Activated CD4-positive, alpha-beta memory T cell treated with anti-CD3 and anti-CD28 coated beads, Interleukin-2, amount 10 ng/mL, durations not matched to agents 7 days and 5 days (primary cell): ENCODE measurements at regions not wholly inside any gene's neighbourhood (a gene's known extent, or its start where the extent isn't known, plus 50 kb on each side); places are given as distances from the start of the nearest gene placed in this dataset.

ENCODE experiments used
- CTCF ChIA-PET: fragments of 350-600 bp; sonication (Branson Sonifier 250); formaldehyde crosslinking; loops from one replicate; lab custom pipeline; 2021; ENCODE audit warnings: antibody characterized with exemption, inconsistent platforms; lab: Charles Lee
- POLR2A ChIA-PET: fragments of 350-600 bp; sonication (Branson Sonifier 250); formaldehyde crosslinking; loops from one replicate; lab custom pipeline; 2021; ENCODE audit warnings: antibody characterized with exemption; lab: Charles Lee
- DNase-seq: peaks from one replicate; pipeline ENCODE4 v3.0.0-alpha.2; 2020
- H3K27ac Mint-ChIP-seq: one replicate; pipeline ENCODE4 v1.8.0; 2021; ENCODE audit warnings: mild to moderate bottlenecking, mixed read lengths
- H3K27me3 Mint-ChIP-seq: one replicate; pipeline ENCODE4 v1.8.0; 2021; ENCODE audit warnings: mixed read lengths
- H3K36me3 Mint-ChIP-seq: one replicate; pipeline ENCODE4 v1.8.0; 2021; ENCODE audit warnings: low read depth, mixed read lengths
- H3K4me1 Mint-ChIP-seq: one replicate; pipeline ENCODE4 v1.8.0; 2021; ENCODE audit warnings: mixed read lengths
- H3K4me3 Mint-ChIP-seq: one replicate; pipeline ENCODE4 v1.8.0; 2021; ENCODE audit warnings: mild to moderate bottlenecking, mixed read lengths
- H3K9me3 Mint-ChIP-seq: one replicate; pipeline ENCODE4 v1.8.0; 2021; ENCODE audit warnings: mixed read lengths

DNA sequence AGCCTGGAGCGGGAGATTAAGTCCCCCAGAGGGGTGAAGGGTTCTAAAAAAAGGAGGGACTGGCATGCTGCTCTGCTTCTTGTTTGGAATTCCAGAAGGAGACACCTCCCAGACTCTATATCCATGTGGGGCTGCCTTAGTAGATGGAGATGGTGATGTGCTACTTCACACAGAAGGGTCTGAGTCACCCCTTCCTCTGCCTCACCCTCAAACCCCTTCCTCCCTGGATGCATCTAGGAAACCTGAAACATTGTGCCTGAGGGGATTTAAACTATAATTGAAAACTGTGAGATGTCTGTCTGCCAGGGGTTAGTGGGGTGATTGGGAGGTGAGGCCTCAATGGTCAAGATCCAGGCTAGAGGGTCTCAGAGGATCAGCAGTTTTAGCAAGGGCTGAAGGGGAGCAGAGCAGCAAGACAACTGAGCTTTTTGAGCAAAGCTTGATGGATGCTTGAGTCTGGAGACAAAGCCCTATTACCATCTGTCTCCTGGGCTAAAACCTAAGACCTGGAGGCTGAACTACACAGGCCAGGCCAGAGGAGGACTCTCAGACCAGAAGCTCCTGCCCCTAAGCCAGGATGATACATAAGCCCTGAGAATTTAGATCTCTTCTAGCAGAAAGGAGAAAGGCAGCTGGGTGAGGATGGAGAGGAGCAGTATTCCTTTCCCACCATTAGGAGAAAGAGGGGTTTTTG is 314.7 kb upstream of the ATP2B1 start:
- no peak for DNase-seq
- H3K4me1 Mint-ChIP-seq: peaks cover 4% of the 10 kb centered on the region
- CTCF ChIA-PET: interaction anchor here (0.7 kb wide), 1 partner anchor 10 kb away, joined by 3 read pairs; no protein-coding TSS in a partner anchor

DNA sequence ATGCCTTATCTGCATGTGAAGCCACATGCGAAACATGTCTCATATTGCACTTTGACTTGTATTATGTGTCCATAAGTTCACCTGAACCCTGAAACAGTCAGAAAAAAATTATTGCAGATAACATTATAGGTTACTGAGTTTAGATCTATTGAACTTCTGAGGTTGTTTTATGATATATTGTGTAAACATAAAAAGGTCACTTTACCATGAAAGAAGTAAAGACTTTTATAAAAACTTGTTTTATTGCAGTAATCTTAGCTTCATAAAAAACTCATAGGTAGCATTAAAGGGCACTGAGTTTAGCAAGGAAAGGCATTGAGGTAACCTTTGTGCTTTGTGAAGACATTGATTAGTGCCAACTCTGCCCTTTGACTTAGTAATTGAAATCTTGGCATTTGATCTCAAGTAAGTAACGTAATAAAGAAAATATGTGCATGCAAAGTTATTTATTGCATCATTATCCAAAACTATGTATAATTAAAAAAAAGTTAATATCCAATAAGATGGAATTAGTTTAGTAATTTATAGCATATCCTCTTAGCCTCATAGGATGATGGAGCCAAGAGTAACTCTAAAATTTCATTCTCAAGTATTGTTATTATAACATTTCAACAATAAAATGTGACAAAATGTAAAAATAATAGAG is 313.3 kb upstream of the ATP2B1 start:
- CTCF ChIA-PET: interaction anchor here (0.6 to 2.5 kb wide), 2 partner anchors 94 to 478 kb away, joined by 4 to 6 read pairs; no protein-coding TSS in a partner anchor
- Mint-ChIP-seq H3K27me3 (no peaks in the 10 kb centered on the region), H3K4me3 (no peak overlapping the region), H3K9me3 (no peaks in the 10 kb centered on the region), H3K36me3 (no peaks in the 10 kb centered on the region), H3K4me1 (no peaks in the 10 kb centered on the region), H3K27ac (no peak overlapping the region)
- POLR2A ChIA-PET: no interaction called here
- DNase-seq: no peak

More for the DNA sequence above, 314.7 kb upstream of the ATP2B1 start:
- H3K36me3 Mint-ChIP-seq: no peaks in the 10 kb centered on the region
- no peak overlapping the region for H3K4me3 Mint-ChIP-seq
- H3K9me3 Mint-ChIP-seq: no peaks in the 10 kb centered on the region
- H3K27me3 Mint-ChIP-seq: no peaks in the 10 kb centered on the region
- no peak overlapping the region for H3K27ac Mint-ChIP-seq
- POLR2A ChIA-PET: no interaction called here

DNA sequence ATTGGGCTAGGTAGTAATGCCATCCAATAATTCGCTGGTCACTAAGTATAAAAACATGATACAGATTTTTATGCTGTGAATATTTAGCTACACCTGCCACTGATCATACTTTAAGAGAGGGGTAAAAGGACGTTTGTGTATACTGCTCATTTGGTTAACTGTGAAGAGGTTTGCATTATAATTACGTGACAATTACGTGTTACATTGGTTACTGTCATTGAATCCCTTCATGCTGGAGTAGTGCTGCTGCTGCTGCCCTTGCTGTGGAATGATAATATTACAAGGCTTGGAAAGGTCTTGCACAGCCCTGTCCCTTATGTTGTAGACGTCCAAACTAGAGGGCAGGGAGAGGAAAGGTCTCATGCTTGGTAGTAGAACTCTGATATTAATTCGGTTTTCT is 312.2 kb upstream of the ATP2B1 start:
- Mint-ChIP-seq H3K4me1 (no peaks in the 10 kb centered on the region), H3K9me3 (no peaks in the 10 kb centered on the region), H3K27me3 (no peaks in the 10 kb centered on the region), H3K4me3 (no peak overlapping the region), H3K27ac (no peak overlapping the region), H3K36me3 (no peaks in the 10 kb centered on the region)
- CTCF ChIA-PET: interaction anchor here (2.5 kb wide), 1 partner anchor 477 kb away, joined by 6 read pairs; no protein-coding TSS in a partner anchor
- POLR2A ChIA-PET: no interaction called here
- no peak for DNase-seq

DNA sequence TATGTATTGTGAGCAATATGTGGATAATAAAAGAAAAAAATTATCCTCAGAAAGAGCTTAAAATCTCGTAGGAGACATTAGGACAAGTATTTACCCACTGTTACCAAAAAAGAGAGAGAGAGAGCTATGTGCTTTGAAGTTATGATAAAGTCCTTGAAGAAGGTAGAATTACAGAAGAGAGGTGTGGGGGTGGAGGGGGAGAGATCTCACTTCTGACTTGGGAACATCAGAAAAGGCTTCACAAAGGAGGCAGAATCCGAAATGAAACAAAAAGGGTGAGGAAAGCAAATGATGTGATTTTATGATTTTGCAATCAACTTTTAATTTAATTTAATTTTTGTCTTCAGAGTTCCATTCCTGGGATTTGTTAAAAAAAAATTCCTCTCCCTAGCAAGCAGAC is 311.8 kb upstream of the ATP2B1 start:
- no peaks in the 10 kb centered on the region for H3K4me1 Mint-ChIP-seq
- DNase-seq: no peak
- H3K27ac Mint-ChIP-seq: no peak overlapping the region
- H3K27me3 Mint-ChIP-seq: no peaks in the 10 kb centered on the region
- H3K4me3 Mint-ChIP-seq: no peak overlapping the region
- CTCF ChIA-PET: interaction anchor here (2.5 kb wide), 1 partner anchor 477 kb away, joined by 6 read pairs; no protein-coding TSS in a partner anchor
- no peaks in the 10 kb centered on the region for H3K36me3 Mint-ChIP-seq
- POLR2A ChIA-PET: no interaction called here
- no peaks in the 10 kb centered on the region for H3K9me3 Mint-ChIP-seq

DNA sequence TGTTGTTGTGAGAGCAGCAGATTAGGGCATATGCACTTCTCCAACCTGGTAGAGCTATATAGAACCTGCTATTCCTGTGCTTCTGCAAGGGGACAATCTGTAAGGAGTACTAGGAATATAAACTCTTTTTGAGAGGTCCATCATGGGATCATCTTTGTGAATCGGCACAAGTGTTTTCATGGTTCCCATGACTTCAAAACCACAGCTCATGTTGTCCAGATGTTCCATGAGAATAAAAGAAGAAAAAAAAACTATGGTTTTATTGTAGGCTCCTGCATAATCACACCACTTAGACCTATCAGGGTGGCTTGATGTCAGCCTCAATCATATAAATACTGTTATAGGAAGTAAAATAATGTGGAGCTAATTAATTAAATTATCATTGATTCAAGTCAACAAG is 311.4 kb upstream of the ATP2B1 start:
- H3K4me1 Mint-ChIP-seq: no peaks in the 10 kb centered on the region
- no peaks in the 10 kb centered on the region for H3K36me3 Mint-ChIP-seq
- POLR2A ChIA-PET: no interaction called here
- CTCF ChIA-PET: interaction anchor here (2.5 kb wide), 1 partner anchor 477 kb away, joined by 6 read pairs; no protein-coding TSS in a partner anchor
- no peaks in the 10 kb centered on the region for H3K27me3 Mint-ChIP-seq
- H3K9me3 Mint-ChIP-seq: no peaks in the 10 kb centered on the region
- H3K4me3 Mint-ChIP-seq: no peak overlapping the region
- no peak for DNase-seq
- no peak overlapping the region for H3K27ac Mint-ChIP-seq

DNA sequence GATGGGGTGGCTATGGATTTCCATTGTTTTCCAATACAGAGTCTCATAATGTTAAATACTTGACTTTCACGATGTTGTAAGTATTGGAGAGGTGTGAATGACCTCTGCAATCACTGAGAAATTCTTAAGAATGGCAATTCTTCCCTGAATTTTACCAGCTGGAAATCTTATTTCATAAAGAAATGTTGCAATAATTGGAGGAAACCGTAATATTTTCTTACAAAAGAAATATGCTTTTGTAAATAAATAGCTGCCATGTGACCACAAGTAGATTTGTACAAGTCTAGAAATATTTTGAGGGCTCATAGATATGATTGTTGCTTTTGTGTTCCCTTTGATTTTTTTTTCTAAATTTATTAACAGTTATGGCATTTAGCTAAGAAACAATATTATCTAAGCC is 308.7 kb upstream of the ATP2B1 start:
- H3K36me3 Mint-ChIP-seq: no peaks in the 10 kb centered on the region
- no peak for DNase-seq
- POLR2A ChIA-PET: no interaction called here
- no peaks in the 10 kb centered on the region for H3K4me1 Mint-ChIP-seq
- no peaks in the 10 kb centered on the region for H3K27me3 Mint-ChIP-seq
- CTCF ChIA-PET: no interaction called here
- H3K27ac Mint-ChIP-seq: no peak overlapping the region
- no peak overlapping the region for H3K4me3 Mint-ChIP-seq
- H3K9me3 Mint-ChIP-seq: no peaks in the 10 kb centered on the region

DNA sequence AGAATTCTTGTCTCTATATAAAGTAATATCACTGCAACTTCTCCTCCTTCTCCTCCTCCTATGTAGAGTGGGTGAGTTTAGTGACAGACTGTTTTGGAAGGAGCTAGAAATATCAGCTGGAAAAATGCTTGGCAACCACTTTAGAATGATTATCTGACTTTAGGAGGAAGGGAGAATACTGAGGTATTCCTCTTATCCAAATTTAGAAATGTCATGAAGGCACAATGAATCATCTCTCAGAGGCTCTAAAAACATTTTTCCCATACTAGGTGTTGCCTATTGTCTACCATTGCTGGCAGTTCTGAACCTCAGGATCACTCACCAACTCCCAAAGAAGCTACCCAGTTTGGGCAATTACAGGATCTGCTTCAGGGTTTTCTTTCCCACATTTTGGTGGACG is 306.6 kb upstream of the ATP2B1 start:
- CTCF ChIA-PET: no interaction called here
- Mint-ChIP-seq H3K4me1 (no peaks in the 10 kb centered on the region), H3K9me3 (no peaks in the 10 kb centered on the region), H3K36me3 (no peaks in the 10 kb centered on the region), H3K4me3 (no peak overlapping the region), H3K27ac (no peak overlapping the region), H3K27me3 (no peaks in the 10 kb centered on the region)
- no peak for DNase-seq
- POLR2A ChIA-PET: no interaction called here

DNA sequence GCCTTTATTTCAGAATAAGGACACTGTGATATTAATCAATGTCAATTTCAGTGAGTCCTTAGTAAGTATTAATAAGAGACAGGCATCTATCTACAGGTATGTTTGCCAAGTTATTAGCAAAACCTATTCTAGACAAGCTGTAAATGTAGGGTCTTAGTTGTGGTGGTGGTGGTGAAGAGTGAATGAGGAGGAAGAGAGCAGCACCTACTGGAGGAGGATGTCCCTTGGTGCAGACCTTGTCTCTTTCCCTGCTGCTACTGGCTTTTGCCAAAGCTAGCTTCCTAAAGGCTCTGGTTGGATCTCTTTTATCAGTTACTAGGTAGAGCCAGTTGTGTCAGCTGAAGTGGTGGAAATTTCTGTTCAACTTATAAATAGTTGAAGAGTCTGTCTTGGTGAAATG is 304.8 kb upstream of the ATP2B1 start:
- DNase-seq: no peak
- POLR2A ChIA-PET: no interaction called here
- CTCF ChIA-PET: no interaction called here
- Mint-ChIP-seq H3K4me1 (no peaks in the 10 kb centered on the region), H3K27ac (no peak overlapping the region), H3K4me3 (no peak overlapping the region), H3K27me3 (no peaks in the 10 kb centered on the region), H3K9me3 (no peaks in the 10 kb centered on the region), H3K36me3 (no peaks in the 10 kb centered on the region)

DNA sequence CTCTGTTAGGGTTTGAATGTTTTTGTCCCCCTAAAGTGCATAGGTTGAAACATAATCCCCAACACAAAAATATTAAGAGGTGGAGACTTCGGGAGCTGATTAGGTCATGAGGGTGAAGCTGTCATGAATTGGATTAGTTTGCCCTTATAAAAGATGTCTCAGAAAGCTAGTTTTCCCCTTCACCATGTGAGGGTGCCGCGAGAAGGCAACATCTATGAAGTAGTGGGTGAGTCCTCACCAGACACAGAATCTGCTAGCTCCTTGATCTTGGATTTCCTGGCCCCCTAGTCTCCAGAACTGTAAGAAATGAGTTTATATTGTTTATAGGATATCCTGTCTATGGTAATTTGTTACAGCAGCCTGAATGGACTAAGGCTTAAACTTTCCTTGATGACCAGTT is 301.5 kb upstream of the ATP2B1 start:
- Mint-ChIP-seq H3K9me3 (no peaks in the 10 kb centered on the region), H3K4me3 (no peak overlapping the region), H3K4me1 (no peaks in the 10 kb centered on the region), H3K27ac (no peak overlapping the region), H3K36me3 (no peaks in the 10 kb centered on the region), H3K27me3 (no peaks in the 10 kb centered on the region)
- ChIA-PET CTCF (no interaction called here), POLR2A (no interaction called here)
- DNase-seq: no peak

DNA sequence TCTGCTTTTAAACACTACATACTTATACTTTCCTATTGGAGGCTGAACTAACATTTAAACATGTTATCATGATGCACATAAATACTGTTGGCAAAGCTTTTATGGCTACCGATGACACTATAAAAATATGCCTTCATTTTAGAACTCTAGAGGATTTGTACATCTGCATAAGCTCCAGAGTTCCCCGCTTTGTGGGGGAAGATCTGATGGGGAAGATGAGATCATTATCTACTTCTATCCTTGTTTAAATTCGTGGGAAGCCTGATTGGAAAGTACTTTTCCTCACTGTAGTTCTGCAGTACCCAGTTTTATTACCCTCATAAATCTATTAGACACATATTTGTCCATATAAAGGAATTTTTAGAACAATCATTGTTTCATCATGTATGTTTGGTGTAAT is 299.6 kb upstream of the ATP2B1 start:
- Mint-ChIP-seq H3K9me3 (no peaks in the 10 kb centered on the region), H3K4me1 (no peaks in the 10 kb centered on the region), H3K27ac (no peak overlapping the region), H3K36me3 (no peaks in the 10 kb centered on the region), H3K4me3 (no peak overlapping the region), H3K27me3 (no peaks in the 10 kb centered on the region)
- ChIA-PET POLR2A (no interaction called here), CTCF (no interaction called here)
- no peak for DNase-seq

DNA sequence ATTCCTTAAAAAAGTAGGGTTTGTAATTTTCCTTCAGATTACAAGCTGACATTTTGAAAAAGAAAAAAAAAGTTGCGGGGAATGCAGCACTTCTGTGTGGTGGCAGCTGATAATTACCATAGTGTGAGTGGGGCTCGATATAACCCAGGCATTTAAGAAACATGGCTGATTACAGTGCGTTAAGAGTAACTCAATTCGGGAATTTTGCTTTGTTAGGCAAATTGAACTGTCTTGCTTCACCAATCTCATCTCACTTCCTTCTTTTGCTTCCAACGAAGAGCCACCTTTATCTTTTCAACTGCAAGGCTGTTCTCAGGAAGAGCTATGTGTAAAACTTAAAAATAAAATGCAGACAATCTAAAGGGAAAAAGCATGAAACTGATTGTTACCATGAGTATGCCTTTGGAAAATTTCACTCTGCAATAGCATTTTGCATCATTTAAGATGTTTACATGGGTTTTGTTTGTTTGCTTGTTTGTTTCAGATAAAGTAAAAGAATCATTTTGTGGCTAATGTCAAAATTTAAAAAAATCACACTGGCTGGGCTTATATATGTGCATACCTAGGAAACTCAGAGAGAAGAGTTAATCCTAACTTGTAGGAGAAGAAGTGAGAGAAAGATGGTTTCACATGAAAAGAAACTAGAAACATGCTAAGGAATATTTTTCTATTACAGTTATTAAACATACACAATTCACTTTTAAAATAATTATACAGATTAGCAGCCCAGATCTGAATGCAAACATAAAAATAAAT is 295.9 kb upstream of the ATP2B1 start:
- Mint-ChIP-seq H3K36me3 (no peaks in the 10 kb centered on the region), H3K4me3 (no peak overlapping the region), H3K27me3 (no peaks in the 10 kb centered on the region), H3K27ac (no peak overlapping the region), H3K9me3 (no peaks in the 10 kb centered on the region), H3K4me1 (no peaks in the 10 kb centered on the region)
- ChIA-PET POLR2A (no interaction called here), CTCF (interaction anchor here (0.6 kb wide), 1 partner anchor 13 kb away, joined by 4 read pairs; no protein-coding TSS in a partner anchor)
- DNase-seq: no peak

DNA sequence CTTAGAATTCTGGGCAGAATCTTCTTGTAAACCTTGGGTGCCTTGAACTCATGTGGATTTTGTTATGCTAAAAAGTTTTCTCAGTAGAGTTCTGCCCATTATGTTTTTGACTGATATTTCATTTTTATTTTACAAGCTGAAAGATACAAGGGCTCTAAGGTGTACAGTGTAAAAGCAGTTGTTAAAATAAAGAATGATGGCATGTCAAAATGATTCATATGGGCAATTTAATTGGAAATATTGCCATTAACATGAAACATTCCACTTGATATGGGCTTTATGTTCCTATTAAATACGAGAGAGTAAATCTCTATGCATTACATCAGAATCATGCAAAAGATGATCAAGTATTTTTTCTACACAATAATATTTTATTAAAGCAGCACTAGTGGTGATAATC is 295.1 kb upstream of the ATP2B1 start:
- Mint-ChIP-seq H3K27ac (no peak overlapping the region), H3K36me3 (no peaks in the 10 kb centered on the region), H3K4me3 (no peak overlapping the region), H3K4me1 (no peaks in the 10 kb centered on the region), H3K27me3 (no peaks in the 10 kb centered on the region), H3K9me3 (no peaks in the 10 kb centered on the region)
- CTCF ChIA-PET: no interaction called here
- POLR2A ChIA-PET: no interaction called here
- no peak for DNase-seq

DNA sequence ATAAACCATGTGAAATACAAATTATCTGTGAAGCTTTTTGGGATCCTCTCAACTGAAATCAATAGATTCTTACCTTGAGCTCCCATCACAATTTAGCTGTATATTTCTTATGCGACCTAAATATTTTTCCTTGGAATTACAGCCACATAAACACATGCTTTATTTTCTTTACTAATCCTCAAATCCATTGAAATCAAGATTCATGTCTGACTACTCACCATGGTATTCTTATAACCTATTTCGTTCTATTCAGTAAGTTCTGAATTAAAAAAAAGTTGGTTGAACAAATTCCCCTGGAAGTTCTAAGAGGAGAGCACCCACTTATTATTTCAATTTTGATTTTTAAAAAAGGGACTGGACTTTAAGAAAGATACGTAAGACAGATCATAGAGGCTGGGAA is 292.1 kb upstream of the ATP2B1 start:
- Mint-ChIP-seq H3K27ac (no peak overlapping the region), H3K4me3 (no peak overlapping the region), H3K4me1 (no peaks in the 10 kb centered on the region), H3K9me3 (no peaks in the 10 kb centered on the region), H3K36me3 (no peaks in the 10 kb centered on the region), H3K27me3 (no peaks in the 10 kb centered on the region)
- POLR2A ChIA-PET: no interaction called here
- CTCF ChIA-PET: no interaction called here
- DNase-seq: no peak
